ENCODE measurements at regions not wholly inside any gene's neighbourhood (a gene's known extent, or its start where the extent isn't known, plus 50 kb on each side); places are given as distances from the start of the nearest gene placed in this dataset.

DNA sequence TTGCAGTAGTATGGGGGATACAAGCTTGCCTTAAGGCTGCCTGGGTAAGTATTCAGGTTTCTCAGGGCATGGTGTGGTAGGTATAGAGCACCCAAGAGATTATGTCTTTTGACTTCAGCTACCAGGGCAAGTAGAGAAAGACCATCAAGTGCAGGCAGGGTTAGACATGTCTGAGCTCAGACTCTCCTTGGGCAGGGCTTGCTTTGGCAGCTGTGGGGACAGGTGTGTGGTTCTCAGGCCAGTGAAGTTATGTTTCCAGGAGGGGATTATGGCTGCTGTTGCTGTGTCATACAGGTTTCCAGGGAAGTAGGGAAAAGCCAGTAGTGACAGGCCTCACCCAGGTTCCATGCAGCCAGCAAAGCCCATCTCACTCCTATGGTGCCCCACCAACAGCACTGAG is 1040.4 kb downstream of the FLRT2 start:
- TF ChIP-seq CTCF (IDR thresholded peaks at IDR 0.05; ENCODE audit: insufficient read depth, low read depth, low read length) (no peak), EZH2 (IDR thresholded peaks at IDR 0.05; ENCODE audit: insufficient read depth, low read length) (no peak)
